ENCODE measurements at regions not wholly inside any gene's neighbourhood (a gene's known extent, or its start where the extent isn't known, plus 50 kb on each side); places are given as distances from the start of the nearest gene placed in this dataset.
A peak's percentile ranks its signal among the peaks of the same experiment; 100 is the strongest.

- DNase-seq, result no peak
These were observed 352.5 kb upstream of the C9orf72 start for GRCh38 chr9:27925815-27926214.

GRCh38 chr9:27929841-27930240 lies 356.6 kb upstream of the C9orf72 start:
- no peak for DNase-seq

- no peak for DNase-seq
These were observed 360.1 kb upstream of the C9orf72 start for GRCh38 chr9:27933210-27934025.

- DNase-seq, result no peak
These were observed 361.2 kb upstream of the C9orf72 start for GRCh38 chr9:27934471-27934870.

- no peak for DNase-seq
These were observed 365.9 kb upstream of the C9orf72 start for GRCh38 chr9:27939186-27939585.

GRCh38 chr9:27940535-27940934 lies 367.3 kb upstream of the C9orf72 start:
- no peak for DNase-seq

- DNase-seq, result no peak
These were observed 370.2 kb upstream of the C9orf72 start for GRCh38 chr9:27943501-27943900.

GRCh38 chr9:27945386-27945785 lies 372.1 kb upstream of the C9orf72 start:
- peak; percentile 21 for DNase-seq

GRCh38 chr9:27950382-27950781 lies 377.1 kb upstream of the C9orf72 start:
- DNase-seq, result no peak

- no peak for DNase-seq
These were observed 381.6 kb upstream of the C9orf72 start for GRCh38 chr9:27954858-27955257.

GRCh38 chr9:27963836-27964235 lies 390.6 kb upstream of the C9orf72 start:
- DNase-seq, result no peak

GRCh38 chr9:27967210-27967609 lies 393.9 kb upstream of the C9orf72 start:
- no peak for DNase-seq

GRCh38 chr9:27977931-27978330 lies 404.6 kb upstream of the C9orf72 start:
- no peak for DNase-seq

GRCh38 chr9:27985714-27986113 lies 412.4 kb upstream of the C9orf72 start:
- no peak for DNase-seq

GRCh38 chr9:27990524-27990923 lies 417.2 kb upstream of the C9orf72 start:
- no peak for DNase-seq

- DNase-seq, result no peak
These were observed 417.9 kb upstream of the C9orf72 start for GRCh38 chr9:27991221-27991620.

- DNase-seq, result no peak
These were observed 427.8 kb upstream of the C9orf72 start for GRCh38 chr9:28001096-28001495.

GRCh38 chr9:28004900-28005299 lies 431.6 kb upstream of the C9orf72 start:
- no peak for DNase-seq

- no peak for DNase-seq
These were observed 432.5 kb upstream of the C9orf72 start for GRCh38 chr9:28005779-28006178.

- DNase-seq, result no peak
These were observed 434.0 kb upstream of the C9orf72 start for GRCh38 chr9:28007097-28007817.

- DNase-seq, result no peak
These were observed 440.9 kb upstream of the C9orf72 start for GRCh38 chr9:28014212-28014611.

GRCh38 chr9:28024676-28025075 lies 451.4 kb upstream of the C9orf72 start:
- DNase-seq, result no peak

GRCh38 chr9:28025186-28025585 lies 451.9 kb upstream of the C9orf72 start:
- DNase-seq, result no peak

- DNase-seq, result no peak
These were observed 458.4 kb upstream of the C9orf72 start for GRCh38 chr9:28031521-28032267.
